ENCODE measurements at regions not wholly inside any gene's neighbourhood (a gene's known extent, or its start where the extent isn't known, plus 50 kb on each side); places are given as distances from the start of the nearest gene placed in this dataset.

GRCh38 chrX:38856670-38857265 lies 55.5 kb downstream of the MID1IP1 start:
- no peak for DNase-seq

- no peak for DNase-seq
Observed at GRCh38 chrX:38857736-38858523, 56.7 kb downstream of the MID1IP1 start.

- no peak for DNase-seq
Observed at GRCh38 chrX:38859602-38860001, 58.3 kb downstream of the MID1IP1 start.

DNA sequence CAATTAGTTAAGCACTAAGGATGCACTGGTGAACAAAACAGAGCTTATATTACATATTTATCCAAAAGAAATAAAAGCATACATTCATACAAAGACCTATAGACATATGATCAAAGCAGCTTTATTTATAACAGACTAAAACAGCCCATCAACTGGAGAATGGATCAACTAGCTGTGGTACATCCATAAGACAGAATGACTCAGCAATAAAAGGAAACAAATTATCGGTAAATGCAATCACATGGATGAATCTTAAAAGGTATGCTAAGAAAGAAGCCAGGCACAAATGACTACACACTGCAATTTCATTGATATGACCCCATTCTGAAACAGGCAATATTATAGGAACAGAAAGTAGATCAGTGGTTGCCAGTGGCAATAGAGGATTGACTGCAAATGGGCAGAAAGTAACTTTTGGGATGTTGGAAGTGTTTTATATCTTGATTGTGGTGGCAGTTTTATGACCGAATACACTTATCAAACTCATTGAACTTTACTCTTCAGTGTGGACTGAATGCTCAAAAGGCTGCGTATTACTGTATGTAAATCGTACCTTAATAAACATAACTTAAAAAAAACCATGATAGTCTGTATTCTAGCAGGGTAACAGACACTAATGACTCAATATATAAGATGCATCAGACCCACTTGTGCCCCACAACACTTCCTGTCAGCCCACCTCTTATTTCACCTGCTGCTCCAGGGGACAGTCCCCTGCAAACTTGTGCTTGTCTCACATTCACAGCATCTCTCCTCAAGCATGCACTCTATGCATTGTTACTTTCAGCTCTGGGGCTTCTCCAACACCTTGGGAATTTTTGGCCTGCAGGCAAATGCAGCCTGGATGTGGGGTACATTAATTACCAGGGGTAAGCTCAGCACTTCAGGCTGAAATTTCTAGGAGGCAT lies 59.1 kb downstream of the MID1IP1 start:
- DNase-seq, result no peak

GRCh38 chrX:38861489-38861888 lies 60.2 kb downstream of the MID1IP1 start:
- DNase-seq, result no peak

DNA sequence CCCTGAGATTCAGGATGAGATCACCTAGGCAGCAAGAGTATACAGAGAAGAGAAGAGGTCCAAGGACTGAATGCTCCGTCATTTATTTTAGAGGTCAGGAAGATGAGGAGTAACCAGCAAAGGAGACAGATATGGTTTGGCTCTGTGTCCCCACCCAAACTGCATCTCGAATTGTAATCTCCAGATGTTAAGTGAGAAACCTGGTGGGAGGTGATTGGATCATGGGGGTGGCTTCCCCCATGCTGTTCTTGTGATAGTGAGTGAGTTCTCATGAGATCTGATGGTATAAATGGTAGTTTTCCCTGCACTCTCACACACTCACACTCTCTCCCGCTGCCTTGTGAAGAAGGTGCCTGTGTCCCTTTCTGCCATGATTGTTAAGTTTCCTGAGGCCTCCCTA lies 60.8 kb downstream of the MID1IP1 start:
- no peak for DNase-seq

DNA sequence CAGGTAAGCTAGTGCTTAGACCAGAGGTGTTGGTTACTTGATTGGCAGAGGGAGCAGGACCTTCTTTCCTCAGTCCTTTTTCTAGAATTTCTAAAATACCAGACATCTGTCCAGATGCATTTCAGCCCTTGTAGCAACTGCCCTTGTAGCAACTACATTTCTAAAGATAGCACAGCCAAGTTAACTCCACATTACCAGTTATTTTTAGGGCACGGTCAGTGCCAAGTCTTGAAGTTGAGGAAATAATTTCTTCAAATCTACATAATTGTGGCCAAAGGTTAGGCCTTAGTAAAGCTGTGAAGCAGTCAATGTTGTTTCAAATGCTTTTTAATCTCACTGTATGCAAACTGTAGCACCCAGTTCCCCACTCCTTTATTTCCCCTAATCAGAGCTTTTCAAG lies 62.9 kb downstream of the MID1IP1 start:
- DNase-seq, result no peak

GRCh38 chrX:38868321-38868720 lies 67.1 kb downstream of the MID1IP1 start:
- no peak for DNase-seq

GRCh38 chrX:38868941-38869401 lies 67.7 kb downstream of the MID1IP1 start:
- DNase-seq, result no peak

GRCh38 chrX:38870361-38870895 lies 69.2 kb downstream of the MID1IP1 start:
- DNase-seq, result no peak

DNA sequence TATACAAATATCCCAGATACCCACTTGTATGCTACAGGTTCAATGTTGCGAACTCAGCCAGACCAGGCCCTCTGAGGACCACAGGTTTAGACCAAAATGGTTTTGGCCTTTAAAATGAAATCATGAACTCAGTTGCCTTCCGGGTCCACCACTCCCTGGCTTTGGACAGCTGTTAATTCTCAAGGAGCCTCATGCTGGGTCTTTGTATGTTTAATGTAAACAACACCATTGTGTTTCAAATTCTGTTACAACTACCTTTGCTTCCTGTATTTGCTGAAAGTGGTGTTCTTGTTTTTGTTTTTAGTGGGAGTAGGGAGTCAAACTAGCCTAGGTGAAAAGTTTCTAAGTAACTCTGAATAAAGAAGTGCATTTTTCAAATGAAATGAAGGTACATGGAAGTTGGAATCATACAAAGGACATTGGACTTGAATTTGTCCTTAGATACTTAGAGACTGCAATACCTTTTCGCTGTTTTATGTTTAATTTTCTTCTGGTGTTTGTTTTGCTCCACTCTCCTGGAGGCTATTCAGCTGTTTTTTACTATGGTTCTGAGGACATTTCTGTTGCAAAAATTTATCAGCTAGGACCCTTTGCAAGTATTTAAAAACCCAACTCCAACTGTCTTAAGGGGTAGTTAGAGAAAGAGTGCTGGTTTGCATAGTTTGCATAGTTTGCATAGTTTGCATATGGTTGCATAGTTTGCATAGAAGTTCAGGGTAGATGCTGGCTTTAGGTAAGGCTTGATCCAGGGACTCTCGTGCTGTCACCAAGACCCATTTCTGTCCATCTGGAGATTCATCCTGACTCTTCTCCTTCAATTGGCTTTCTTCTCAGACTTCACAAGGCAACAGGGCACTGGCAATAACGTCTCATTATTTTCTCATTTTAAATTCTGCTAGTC lies 70.1 kb downstream of the MID1IP1 start:
- DNase-seq, result no peak

GRCh38 chrX:38877366-38877765 lies 76.1 kb downstream of the MID1IP1 start:
- no peak for DNase-seq

- DNase-seq, result no peak
Observed at GRCh38 chrX:38878641-38879340, 77.5 kb downstream of the MID1IP1 start.

GRCh38 chrX:38879631-38880220 lies 78.5 kb downstream of the MID1IP1 start:
- no peak for DNase-seq

DNA sequence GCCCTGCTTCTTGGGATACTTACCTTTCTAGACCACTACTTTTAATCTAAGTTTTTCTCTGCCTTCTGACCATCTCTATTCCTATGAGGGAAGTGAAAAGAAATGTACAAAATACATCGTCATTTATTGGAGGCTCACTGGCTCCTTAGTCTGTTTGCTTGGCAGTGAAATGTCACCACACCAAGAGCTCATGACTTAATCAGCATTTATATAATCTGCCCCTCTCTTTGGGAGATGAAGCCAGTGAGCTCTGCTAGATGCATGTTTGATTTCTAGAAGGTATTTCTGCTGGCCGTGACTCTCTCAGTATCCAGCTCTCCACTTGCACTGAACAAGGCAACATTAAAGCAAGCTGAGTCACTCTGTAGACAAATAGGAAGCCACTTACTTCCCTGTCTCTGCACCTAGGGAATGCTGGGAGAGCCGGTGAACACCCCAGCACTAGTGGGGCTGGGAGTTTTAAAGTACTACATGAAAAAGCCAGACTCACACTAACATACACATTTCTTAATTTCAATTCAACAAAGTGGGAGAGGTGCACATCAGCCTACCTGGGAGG lies 79.1 kb downstream of the MID1IP1 start:
- no peak for DNase-seq

DNA sequence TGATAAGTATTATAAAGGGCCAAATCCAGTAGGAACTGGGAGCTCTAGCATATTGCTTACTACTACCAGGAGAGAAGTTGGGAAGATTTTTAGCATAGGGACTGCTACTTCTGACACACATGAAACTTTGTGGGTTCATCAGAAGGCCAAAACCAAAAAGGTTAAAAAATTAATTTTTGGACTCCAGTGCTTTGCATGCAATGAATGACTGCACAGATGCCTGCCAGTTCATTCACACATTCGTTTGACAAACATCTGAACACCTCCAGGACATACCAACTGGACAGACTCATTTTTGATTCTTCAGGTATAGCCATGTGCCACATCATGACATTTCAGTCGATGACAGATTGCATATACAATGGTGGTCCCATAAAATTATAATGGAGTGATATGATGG lies 79.8 kb downstream of the MID1IP1 start:
- DNase-seq, result no peak

GRCh38 chrX:38881727-38882126 lies 80.5 kb downstream of the MID1IP1 start:
- no peak for DNase-seq

DNA sequence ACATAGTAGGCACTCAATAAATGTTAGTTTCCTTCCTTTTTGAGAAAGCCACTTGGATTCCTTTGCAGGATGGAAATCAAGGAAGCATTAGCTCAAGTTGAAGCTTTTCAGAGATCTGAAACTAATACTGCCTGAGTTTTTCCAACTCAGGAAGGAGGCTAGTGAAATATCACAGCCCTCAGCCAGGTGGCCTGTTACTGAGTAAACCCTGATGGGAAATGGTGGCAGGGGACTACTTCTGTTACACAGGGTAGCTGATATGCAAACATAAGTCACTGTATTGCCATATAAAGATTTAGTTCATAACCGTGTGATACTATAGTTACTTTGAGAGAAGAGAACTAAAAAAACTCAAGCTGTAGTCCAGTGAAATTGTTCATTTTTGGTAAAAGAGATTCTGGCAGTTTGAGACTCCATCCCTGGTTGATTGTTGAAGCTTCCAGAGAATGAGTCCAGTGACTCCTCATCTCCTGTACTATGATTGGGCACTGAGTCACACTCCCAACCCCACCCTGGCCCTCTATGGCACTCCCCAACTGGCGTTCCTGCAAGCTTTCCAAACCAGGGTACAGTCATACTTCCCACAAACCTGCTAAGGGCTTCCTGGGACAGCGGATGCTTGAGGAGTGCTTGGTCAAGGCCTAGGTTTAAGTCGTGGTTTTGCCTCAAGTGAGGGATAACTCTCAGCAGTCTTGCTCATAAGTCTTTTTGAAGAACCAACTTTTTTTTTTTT lies 81.8 kb downstream of the MID1IP1 start:
- no peak for DNase-seq

DNA sequence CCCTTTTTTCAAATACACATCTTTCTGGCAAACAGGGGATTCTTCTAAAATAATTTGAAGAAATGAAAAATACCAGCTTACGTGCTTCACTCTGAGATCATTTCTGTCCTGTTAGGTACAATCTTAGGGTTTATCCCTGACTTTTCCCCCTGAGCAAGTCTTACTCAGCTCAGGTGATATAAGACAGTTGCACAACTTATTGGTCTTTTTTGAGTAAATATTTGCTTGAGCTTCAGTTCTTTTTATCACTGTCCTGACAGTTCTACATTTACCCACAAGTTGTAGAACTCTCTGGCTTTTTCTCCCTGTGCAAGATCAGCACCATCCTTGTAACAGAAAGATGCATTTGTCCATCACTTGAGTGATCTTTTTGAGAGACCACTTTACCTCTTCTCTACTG lies 84.9 kb downstream of the MID1IP1 start:
- no peak for DNase-seq

- no peak for DNase-seq
Observed at GRCh38 chrX:38887222-38887621, 86.0 kb downstream of the MID1IP1 start.
